Prostate gland (tissue), 2 donors: ENCODE measurements at regions not wholly inside any gene's neighbourhood (a gene's known extent, or its start where the extent isn't known, plus 50 kb on each side); places are given as distances from the start of the nearest gene placed in this dataset.

Experiments
- DNase-seq: peaks from one replicate; pipeline ENCODE4 v3.0.0-alpha.2; 2019; ENCODE audit warnings: low spot score
- H3K27ac ChIP-seq, 2 donors: fragments of 200-600 bp; sonication (generic); 2 replicates each; pipeline ENCODE4 v1.5.1; 2017 to 2019
- H3K27me3 ChIP-seq: fragments of 200-600 bp; sonication (generic); replicated peaks from 2 replicates; pipeline ENCODE4 v1.5.1; 2019; ENCODE audit not compliant: insufficient read depth
- H3K36me3 ChIP-seq, 2 donors: fragments of 200-600 bp; sonication (generic); 1 replicate in 1 of 2; 2 replicates in 1 of 2; pipeline versions ENCODE4 v1.5.1 to v1.8.1; 2017 to 2019
- H3K4me1 ChIP-seq: fragments of 200-600 bp; sonication (generic); replicated peaks from 2 replicates; pipeline ENCODE4 v1.5.1; 2019
- H3K4me3 ChIP-seq, 2 donors: fragments of 200-600 bp; sonication (generic); 2 replicates each; pipeline ENCODE4 v1.5.1; 2017 to 2019
- H3K9me3 ChIP-seq: fragments of 200-600 bp; sonication (generic); 2 replicates; pipeline ENCODE4 v1.5.1; 2017
- CTCF ChIP-seq, 4 experiments: fragments of 200-600 bp in 2 of 4; fragments of 450-650 bp in 2 of 4; sonication (generic) in 2 of 4; IDR thresholded peaks; 1 replicate in 3 of 4; 2 replicates in 1 of 4; pipeline ENCODE4 v1.5.1; 2016 to 2019; ENCODE audit warnings: antibody characterized with exemption in 4 of 4, mild to moderate bottlenecking in 2 of 4, moderate library complexity in 2 of 4
- POLR2A ChIP-seq: fragments of 450-650 bp; IDR thresholded peaks from one replicate; pipeline ENCODE4 v1.6.1; 2016; ENCODE audit warnings: antibody characterized with exemption, mild to moderate bottlenecking
- POLR2AphosphoS5 ChIP-seq: sonication (generic); formaldehyde crosslinking; IDR thresholded peaks from one replicate; pipeline ENCODE4 v1.6.1; 2017; ENCODE audit warnings: antibody characterized with exemption
- WGBS: methylation state at CpG from one replicate; pipeline ENCODE4 v1.1.5; 2018; 5-methylcytosine and 5-hydroxymethylcytosine counted together
- intact Hi-C: fragments of 100-400 bp; cut with DNase I; formaldehyde crosslinking; loops from one replicate; pipeline ENCODE4 v1.14.2; 2022

- Histone ChIP-seq H3K36me3 (no peaks in the 10 kb centered on the region), H3K4me1 (peaks cover 2% of the 10 kb centered on the region), H3K27ac (no peak overlapping the region), H3K27me3 (no peaks in the 10 kb centered on the region), H3K4me3 (no peak overlapping the region), H3K9me3 (no peaks in the 10 kb centered on the region)
- TF ChIP-seq CTCF (IDR thresholded peaks at IDR 0.05), result no peak
- TF ChIP-seq POLR2AphosphoS5, result no peak
- no peak for TF ChIP-seq POLR2A
- WGBS, result 80% methylated on average over 21 of the region's 21 CpGs
- intact Hi-C loops, result no loop called here
- DNase-seq, result no peak
Measured at GRCh38 chr11:70733327-70734325, 335.3 kb downstream of the CTTN start.

DNA sequence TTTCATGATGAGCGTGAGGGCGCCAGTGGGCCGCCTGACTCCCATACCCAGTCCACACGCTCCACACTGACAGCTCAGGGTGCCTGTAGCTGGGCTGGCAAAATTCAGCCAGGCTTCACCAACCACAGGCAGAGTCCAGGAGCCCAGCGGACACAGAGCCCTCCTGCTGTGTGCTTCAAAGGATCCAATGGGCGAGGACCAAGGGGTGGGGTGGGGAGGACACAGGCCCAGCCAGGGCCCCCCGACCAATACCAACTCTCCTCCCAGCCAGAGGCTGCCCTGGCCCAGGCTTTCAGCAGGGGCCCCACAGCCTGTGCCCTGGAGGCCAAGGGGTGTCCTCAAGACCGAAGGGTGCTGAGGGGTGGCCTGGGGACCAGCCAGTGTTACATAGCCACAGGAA is 336.1 kb downstream of the CTTN start:
- H3K36me3 ChIP-seq, result no peaks in the 10 kb centered on the region
- no peak for DNase-seq
- H3K4me3 ChIP-seq, result no peak overlapping the region
- no peaks in the 10 kb centered on the region for H3K27me3 ChIP-seq
- intact Hi-C loops, result no loop called here
- no peaks in the 10 kb centered on the region for H3K9me3 ChIP-seq
- 99% methylated on average over 8 of the region's 8 CpGs for WGBS
- H3K4me1 ChIP-seq, result no peaks in the 10 kb centered on the region
- H3K27ac ChIP-seq, result no peak overlapping the region
- TF ChIP-seq CTCF (IDR thresholded peaks at IDR 0.05), result no peak
- TF ChIP-seq POLR2AphosphoS5, result no peak
- TF ChIP-seq POLR2A, result no peak

- H3K27me3 ChIP-seq, result no peaks in the 10 kb centered on the region
- no peaks in the 10 kb centered on the region for H3K9me3 ChIP-seq
- DNase-seq, result no peak
- H3K36me3 ChIP-seq, result no peaks in the 10 kb centered on the region
- TF ChIP-seq CTCF (IDR thresholded peaks at IDR 0.05), result no peak
- TF ChIP-seq POLR2A, result no peak
- TF ChIP-seq POLR2AphosphoS5, result no peak
- 92% methylated on average over 15 of the region's 15 CpGs for WGBS
- intact Hi-C loops, result no loop called here
- H3K27ac ChIP-seq, result no peak overlapping the region
- no peak overlapping the region for H3K4me3 ChIP-seq
- H3K4me1 ChIP-seq, result no peaks in the 10 kb centered on the region
Measured at GRCh38 chr11:70734911-70735310, 336.6 kb downstream of the CTTN start.

- Histone ChIP-seq H3K27ac (no peak overlapping the region), H3K9me3 (no peaks in the 10 kb centered on the region), H3K4me3 (no peak overlapping the region), H3K27me3 (no peaks in the 10 kb centered on the region), H3K36me3 (no peaks in the 10 kb centered on the region), H3K4me1 (no peaks in the 10 kb centered on the region)
- intact Hi-C loops, result no loop called here
- WGBS, result 93% methylated on average over 7 of the region's 7 CpGs
- TF ChIP-seq CTCF (IDR thresholded peaks at IDR 0.05), result no peak
- DNase-seq, result no peak
Measured at GRCh38 chr11:70735976-70736375, 337.6 kb downstream of the CTTN start.

GRCh38 chr11:70736461-70736860 is 338.1 kb downstream of the CTTN start:
- H3K36me3 ChIP-seq, result no peaks in the 10 kb centered on the region
- H3K9me3 ChIP-seq, result no peaks in the 10 kb centered on the region
- DNase-seq, result no peak
- intact Hi-C loops, result no loop called here
- 91% methylated on average over 9 of the region's 9 CpGs for WGBS
- no peaks in the 10 kb centered on the region for H3K27me3 ChIP-seq
- TF ChIP-seq POLR2AphosphoS5, result no peak
- TF ChIP-seq POLR2A, result no peak
- no peak for TF ChIP-seq CTCF (IDR thresholded peaks at IDR 0.05)
- H3K27ac ChIP-seq, result no peak overlapping the region
- no peak overlapping the region for H3K4me3 ChIP-seq
- no peaks in the 10 kb centered on the region for H3K4me1 ChIP-seq
